HG02840 (cell line): ENCODE measurements at regions not wholly inside any gene's neighbourhood (a gene's known extent, or its start where the extent isn't known, plus 50 kb on each side); places are given as distances from the start of the nearest gene placed in this dataset.

Source experiments
- ATAC-seq: cut with Tn5 transposase; IDR thresholded peaks from one replicate; pipeline ENCODE4 v1.9.1; 2021; ENCODE audit warnings: mild to moderate bottlenecking, moderate library complexity, moderate number of reproducible peaks; ENCODE audit not compliant: unreplicated experiment, low FRiP score

- no peak for ATAC-seq
Observed at GRCh38 chr5:143481697-143482531, 78.4 kb upstream of the NR3C1 start.

- ATAC-seq, result no peak
Observed at GRCh38 chr5:143480001-143480400, 76.5 kb upstream of the NR3C1 start.

- no peak for ATAC-seq
Observed at GRCh38 chr5:143479394-143479793, 75.9 kb upstream of the NR3C1 start.

GRCh38 chr5:143476601-143477211 lies 73.2 kb upstream of the NR3C1 start:
- ATAC-seq, result no peak

- no peak for ATAC-seq
Observed at GRCh38 chr5:143474616-143475015, 71.1 kb upstream of the NR3C1 start.

GRCh38 chr5:143473481-143473880 lies 70.0 kb upstream of the NR3C1 start:
- ATAC-seq, result no peak

- no peak for ATAC-seq
Observed at GRCh38 chr5:143472576-143472975, 69.1 kb upstream of the NR3C1 start.

- no peak for ATAC-seq
Observed at GRCh38 chr5:143471666-143472464, 68.4 kb upstream of the NR3C1 start.

GRCh38 chr5:143471041-143471509 lies 67.6 kb upstream of the NR3C1 start:
- ATAC-seq, result no peak

- no peak for ATAC-seq
Observed at GRCh38 chr5:143470120-143470519, 66.6 kb upstream of the NR3C1 start.

- no peak for ATAC-seq
Observed at GRCh38 chr5:143469125-143469524, 65.6 kb upstream of the NR3C1 start.

GRCh38 chr5:143466632-143467031 lies 63.1 kb upstream of the NR3C1 start:
- no peak for ATAC-seq

- ATAC-seq, result no peak
Observed at GRCh38 chr5:143464723-143465490, 61.4 kb upstream of the NR3C1 start.

- no peak for ATAC-seq
Observed at GRCh38 chr5:143462431-143462830, 58.9 kb upstream of the NR3C1 start.

GRCh38 chr5:143459433-143459832 lies 55.9 kb upstream of the NR3C1 start:
- ATAC-seq, result no peak

- ATAC-seq, result no peak
Observed at GRCh38 chr5:143456952-143457547, 53.6 kb upstream of the NR3C1 start.

- ATAC-seq, result no peak
Observed at GRCh38 chr5:143454936-143455516, 51.5 kb upstream of the NR3C1 start.

- no peak for ATAC-seq
Observed at GRCh38 chr5:143453720-143454119, 50.2 kb upstream of the NR3C1 start.
